Activated naive CD4-positive, alpha-beta T cell treated with anti-CD3 and anti-CD28 coated beads for 36 hours (primary cell): ENCODE measurements at regions not wholly inside any gene's neighbourhood (a gene's known extent, or its start where the extent isn't known, plus 50 kb on each side); places are given as distances from the start of the nearest gene placed in this dataset.

Source experiments
- CTCF ChIA-PET: fragments of 350-600 bp; sonication (Branson Sonifier 250); formaldehyde crosslinking; loops from one replicate; lab custom pipeline; 2021; ENCODE audit warnings: antibody characterized with exemption; lab: Charles Lee
- DNase-seq: peaks from one replicate; pipeline ENCODE4 v3.0.0-alpha.2; 2020
- H3K27ac Mint-ChIP-seq: one replicate; pipeline ENCODE4 v1.8.0; 2021; ENCODE audit warnings: mild to moderate bottlenecking, mixed read lengths
- H3K27me3 Mint-ChIP-seq: one replicate; pipeline ENCODE4 v1.8.0; 2021; ENCODE audit warnings: low read depth, mixed read lengths
- H3K36me3 Mint-ChIP-seq: one replicate; pipeline ENCODE4 v1.8.0; 2021; ENCODE audit warnings: low read depth, mixed read lengths
- H3K4me1 Mint-ChIP-seq: one replicate; pipeline ENCODE4 v1.8.0; 2021; ENCODE audit warnings: low read depth, mixed read lengths
- H3K4me3 Mint-ChIP-seq: one replicate; pipeline ENCODE4 v1.8.0; 2021; ENCODE audit warnings: mild to moderate bottlenecking, moderate library complexity, mixed read lengths
- H3K9me3 Mint-ChIP-seq: one replicate; pipeline ENCODE4 v1.8.0; 2021; ENCODE audit warnings: mixed read lengths
- intact Hi-C: fragments of 100-400 bp; cut with micrococcal nuclease; formaldehyde crosslinking; loops from one replicate; pipeline ENCODE4 v1.15.1; 2023

- no peaks in the 10 kb centered on the region for H3K4me1 Mint-ChIP-seq
- CTCF ChIA-PET, result no interaction called here
- no peak for DNase-seq
- no peak overlapping the region for H3K4me3 Mint-ChIP-seq
- peaks cover 7% of the 10 kb centered on the region for H3K27me3 Mint-ChIP-seq
- no peaks in the 10 kb centered on the region for H3K36me3 Mint-ChIP-seq
- no peak overlapping the region for H3K27ac Mint-ChIP-seq
- intact Hi-C loops, result no loop called here
- H3K9me3 Mint-ChIP-seq, result no peaks in the 10 kb centered on the region
Observed at GRCh38 chr1:55416164-55416842, 201.1 kb upstream of the USP24 start.

- intact Hi-C loops, result no loop called here
- CTCF ChIA-PET, result no interaction called here
- no peaks in the 10 kb centered on the region for H3K36me3 Mint-ChIP-seq
- H3K4me3 Mint-ChIP-seq, result no peak overlapping the region
- H3K9me3 Mint-ChIP-seq, result no peaks in the 10 kb centered on the region
- H3K27ac Mint-ChIP-seq, result no peak overlapping the region
- H3K4me1 Mint-ChIP-seq, result no peaks in the 10 kb centered on the region
- no peak for DNase-seq
- peaks cover 9% of the 10 kb centered on the region for H3K27me3 Mint-ChIP-seq
Observed at GRCh38 chr1:55413286-55413685, 198.1 kb upstream of the USP24 start.

GRCh38 chr1:55412060-55412459 lies 196.9 kb upstream of the USP24 start:
- CTCF ChIA-PET, result interaction anchor here (1.1 kb wide), 1 partner anchor 501 kb away, joined by 3 read pairs; no protein-coding TSS in a partner anchor
- no peaks in the 10 kb centered on the region for H3K36me3 Mint-ChIP-seq
- H3K4me3 Mint-ChIP-seq, result no peak overlapping the region
- no peaks in the 10 kb centered on the region for H3K4me1 Mint-ChIP-seq
- intact Hi-C loops, result no loop called here
- H3K27ac Mint-ChIP-seq, result no peak overlapping the region
- DNase-seq, result no peak
- peaks cover 8% of the 10 kb centered on the region for H3K27me3 Mint-ChIP-seq
- no peaks in the 10 kb centered on the region for H3K9me3 Mint-ChIP-seq

GRCh38 chr1:55402671-55403464 lies 187.7 kb upstream of the USP24 start:
- DNase-seq, result no peak
- H3K36me3 Mint-ChIP-seq, result no peaks in the 10 kb centered on the region
- H3K4me3 Mint-ChIP-seq, result no peak overlapping the region
- intact Hi-C loops, result no loop called here
- H3K9me3 Mint-ChIP-seq, result peaks cover 2% of the 10 kb centered on the region
- no peaks in the 10 kb centered on the region for H3K4me1 Mint-ChIP-seq
- H3K27ac Mint-ChIP-seq, result no peak overlapping the region
- CTCF ChIA-PET, result no interaction called here
- peaks cover 21% of the 10 kb centered on the region for H3K27me3 Mint-ChIP-seq

- Mint-ChIP-seq H3K4me3 (no peak overlapping the region), H3K9me3 (peaks cover 2% of the 10 kb centered on the region), H3K27me3 (peaks cover 24% of the 10 kb centered on the region), H3K36me3 (no peaks in the 10 kb centered on the region), H3K4me1 (no peaks in the 10 kb centered on the region), H3K27ac (no peak overlapping the region)
- intact Hi-C loops, result no loop called here
- CTCF ChIA-PET, result no interaction called here
- no peak for DNase-seq
Observed at GRCh38 chr1:55402142-55402541, 187.0 kb upstream of the USP24 start.

- H3K36me3 Mint-ChIP-seq, result no peaks in the 10 kb centered on the region
- peaks cover 2% of the 10 kb centered on the region for H3K9me3 Mint-ChIP-seq
- no peak overlapping the region for H3K4me3 Mint-ChIP-seq
- CTCF ChIA-PET, result no interaction called here
- peaks cover 24% of the 10 kb centered on the region for H3K27me3 Mint-ChIP-seq
- intact Hi-C loops, result no loop called here
- no peaks in the 10 kb centered on the region for H3K4me1 Mint-ChIP-seq
- no peak overlapping the region for H3K27ac Mint-ChIP-seq
- no peak for DNase-seq
Observed at GRCh38 chr1:55400508-55400907, 185.3 kb upstream of the USP24 start.

GRCh38 chr1:55399346-55399745 lies 184.2 kb upstream of the USP24 start:
- H3K27ac Mint-ChIP-seq, result no peak overlapping the region
- peaks cover 19% of the 10 kb centered on the region for H3K27me3 Mint-ChIP-seq
- CTCF ChIA-PET, result no interaction called here
- intact Hi-C loops, result no loop called here
- H3K4me1 Mint-ChIP-seq, result no peaks in the 10 kb centered on the region
- no peaks in the 10 kb centered on the region for H3K36me3 Mint-ChIP-seq
- H3K9me3 Mint-ChIP-seq, result no peaks in the 10 kb centered on the region
- no peak for DNase-seq
- H3K4me3 Mint-ChIP-seq, result no peak overlapping the region

DNA sequence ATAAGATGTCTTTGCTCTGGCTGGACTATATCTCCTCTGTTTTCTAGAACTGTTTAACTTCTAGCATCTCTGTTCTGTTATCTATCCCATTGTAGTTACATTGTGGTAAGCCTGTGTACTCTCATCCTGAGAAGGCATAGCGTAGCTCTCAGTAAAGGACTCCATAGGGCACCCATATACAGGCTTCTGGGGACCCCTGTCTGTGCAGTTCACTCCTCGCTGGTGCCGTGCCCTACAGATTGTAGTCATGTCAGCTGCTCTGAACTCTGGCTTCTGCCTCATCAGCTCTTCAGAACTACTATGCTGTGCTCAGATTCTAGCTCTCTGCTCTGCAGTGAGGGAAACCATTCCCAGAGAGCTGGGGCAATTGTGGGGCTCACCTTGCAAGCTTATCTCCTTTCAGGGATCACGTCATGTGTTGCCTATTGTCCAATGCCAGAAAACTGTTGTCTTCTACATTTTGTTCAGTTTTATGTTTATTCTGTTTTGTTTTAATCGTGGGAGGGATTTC lies 181.3 kb upstream of the USP24 start:
- Mint-ChIP-seq H3K27me3 (peaks cover 18% of the 10 kb centered on the region), H3K27ac (no peak overlapping the region), H3K9me3 (no peaks in the 10 kb centered on the region), H3K4me1 (no peaks in the 10 kb centered on the region), H3K36me3 (no peaks in the 10 kb centered on the region), H3K4me3 (no peak overlapping the region)
- intact Hi-C loops, result no loop called here
- DNase-seq, result no peak
- CTCF ChIA-PET, result interaction anchor here (1.4 to 1.8 kb wide), 2 partner anchors 21 to 22 kb away, joined by 5 to 8 read pairs; no protein-coding TSS in a partner anchor

DNA sequence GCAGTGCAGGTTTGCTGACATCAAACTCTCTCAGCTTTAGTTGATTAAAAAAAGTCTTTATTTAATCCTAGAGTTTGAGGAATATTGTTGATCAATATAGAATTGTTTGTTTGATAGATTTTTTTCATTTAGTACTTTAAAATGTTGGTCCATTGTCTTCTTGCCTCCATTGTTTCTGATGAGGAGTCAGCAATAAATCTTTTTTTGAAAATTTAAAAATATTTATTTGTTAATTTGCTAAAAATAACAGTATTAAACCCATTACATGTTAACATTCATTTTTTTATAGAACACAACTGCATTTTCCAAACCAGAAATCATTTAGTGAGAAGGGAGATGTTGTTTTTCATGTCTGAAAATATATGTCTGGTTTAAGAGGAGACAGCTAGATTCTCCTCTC lies 173.8 kb upstream of the USP24 start:
- Mint-ChIP-seq H3K27me3 (peaks cover 4% of the 10 kb centered on the region), H3K27ac (no peak overlapping the region), H3K9me3 (peaks cover 6% of the 10 kb centered on the region), H3K4me3 (no peak overlapping the region), H3K4me1 (peaks cover 4% of the 10 kb centered on the region), H3K36me3 (no peaks in the 10 kb centered on the region)
- intact Hi-C loops, result no loop called here
- CTCF ChIA-PET, result no interaction called here
- DNase-seq, result no peak

GRCh38 chr1:55387145-55387544 lies 172.0 kb upstream of the USP24 start:
- CTCF ChIA-PET, result interaction anchor here (0.6 kb wide), 1 partner anchor 1084 kb away, joined by 5 read pairs; no protein-coding TSS in a partner anchor

DNA sequence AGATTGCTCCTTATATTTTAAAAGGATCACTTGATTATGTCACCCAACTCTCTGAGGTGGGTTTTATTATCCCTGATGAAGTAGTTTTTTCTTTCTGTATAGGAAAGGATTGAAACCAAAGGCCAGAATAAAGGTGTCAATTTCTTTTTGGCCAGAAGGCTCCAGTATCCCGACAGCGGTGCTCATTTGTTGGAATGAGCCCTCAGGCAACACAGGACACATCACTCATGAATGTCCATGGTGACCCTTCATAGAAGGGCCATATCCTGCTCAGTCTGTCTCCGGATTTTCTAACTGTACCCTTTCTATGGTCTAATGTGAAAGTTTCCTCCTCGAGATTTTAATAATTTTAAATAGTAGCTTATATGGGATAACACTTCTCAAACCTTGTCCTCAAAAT lies 171.3 kb upstream of the USP24 start:
- Mint-ChIP-seq H3K4me3 (no peak overlapping the region), H3K27me3 (no peaks in the 10 kb centered on the region), H3K4me1 (peaks cover 4% of the 10 kb centered on the region), H3K9me3 (peaks cover 6% of the 10 kb centered on the region), H3K36me3 (no peaks in the 10 kb centered on the region), H3K27ac (no peak overlapping the region)
- intact Hi-C loops, result no loop called here
- DNase-seq, result no peak
- CTCF ChIA-PET, result no interaction called here

More at GRCh38 chr1:55387145-55387544, 172.0 kb upstream of the USP24 start:
- intact Hi-C loops, result no loop called here
- no peaks in the 10 kb centered on the region for H3K36me3 Mint-ChIP-seq
- H3K9me3 Mint-ChIP-seq, result peaks cover 6% of the 10 kb centered on the region
- no peak overlapping the region for H3K4me3 Mint-ChIP-seq
- H3K27me3 Mint-ChIP-seq, result no peaks in the 10 kb centered on the region
- peaks cover 4% of the 10 kb centered on the region for H3K4me1 Mint-ChIP-seq
- no peak overlapping the region for H3K27ac Mint-ChIP-seq
- DNase-seq, result no peak

DNA sequence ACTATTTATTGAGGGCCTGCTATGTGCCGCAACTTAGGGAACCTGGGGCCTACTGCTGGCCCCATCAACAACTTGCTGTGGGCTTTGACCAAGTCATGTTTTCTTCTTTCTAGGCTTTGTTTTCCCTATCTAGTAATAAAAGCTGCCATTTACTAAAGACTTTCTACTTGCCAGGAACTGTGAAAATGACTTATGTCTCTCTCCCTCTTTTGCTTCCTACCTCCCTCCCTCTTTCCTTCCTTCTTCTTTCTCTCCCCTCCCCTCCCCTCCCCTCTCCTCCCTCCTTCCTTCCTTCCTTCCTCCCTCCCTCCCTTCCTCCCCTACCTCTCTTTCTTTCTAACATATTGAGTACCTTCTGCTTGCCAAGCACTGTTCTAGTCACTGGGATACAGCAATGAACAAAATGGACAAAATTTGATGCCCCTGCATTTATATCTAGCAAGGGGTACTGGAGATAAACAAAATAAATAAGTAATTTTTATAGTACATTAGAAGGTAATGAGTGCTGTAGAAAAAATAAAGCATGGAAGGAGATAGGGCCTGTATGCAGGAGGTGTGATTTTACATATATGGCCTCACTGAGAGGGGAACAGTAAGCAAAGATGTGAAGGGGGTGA lies 170.3 kb upstream of the USP24 start:
- no peaks in the 10 kb centered on the region for H3K27me3 Mint-ChIP-seq
- intact Hi-C loops, result no loop called here
- no peaks in the 10 kb centered on the region for H3K36me3 Mint-ChIP-seq
- H3K4me3 Mint-ChIP-seq, result no peak overlapping the region
- H3K9me3 Mint-ChIP-seq, result peaks cover 6% of the 10 kb centered on the region
- no peak overlapping the region for H3K27ac Mint-ChIP-seq
- peaks cover 4% of the 10 kb centered on the region for H3K4me1 Mint-ChIP-seq
- DNase-seq, result no peak
- CTCF ChIA-PET, result no interaction called here
